ENCODE measurements at regions not wholly inside any gene's neighbourhood (a gene's known extent, or its start where the extent isn't known, plus 50 kb on each side); places are given as distances from the start of the nearest gene placed in this dataset.
"Not testable (repeated sequence)": the region's sequence is repeated elsewhere in the genome, so short reads cannot be mapped to it uniquely, and the experiment has no call there.

GRCh38 chr14:21822109-21822508, 148.5 kb upstream of the OR4E1 start:
- Histone ChIP-seq H3K36me3 (ENCODE audit: control insufficient read depth, low read length) (no peaks in the 10 kb centered on the region), H3K9me2 (replicated peaks; ENCODE audit: control insufficient read depth, low read length) (no peaks in the 10 kb centered on the region), H3F3A (ENCODE audit: control insufficient read depth, insufficient read depth) (no peaks in the 10 kb centered on the region), H3K4me2 (ENCODE audit: low read length) (no peak overlapping the region), H3K4me1 (ENCODE audit: control insufficient read depth, low read length) (no peaks in the 10 kb centered on the region), H4K20me1 (ENCODE audit: control insufficient read depth, insufficient read depth, low read depth, low read length) (no peaks in the 10 kb centered on the region), H3K4me3 (ENCODE audit: low read length) (no peak overlapping the region), H3K79me2 (ENCODE audit: control insufficient read depth, low read length) (no peaks in the 10 kb centered on the region), H3K9me3 (ENCODE audit: control insufficient read depth, insufficient read depth, low read length) (no peaks in the 10 kb centered on the region), H3K27ac (ENCODE audit: low read depth, low read length) (no peak overlapping the region), H3K27me3 (ENCODE audit: control insufficient read depth, low read length) (no peaks in the 10 kb centered on the region)
- no peak for TF ChIP-seq CTCF (IDR thresholded peaks at IDR 0.05; ENCODE audit: low read depth, low read length, poor library complexity, severe bottlenecking)

GRCh38 chr14:21820631-21821030, 147.0 kb upstream of the OR4E1 start:
- Histone ChIP-seq H3K36me3 (ENCODE audit: control insufficient read depth, low read length) (no peaks in the 10 kb centered on the region), H3K27me3 (ENCODE audit: control insufficient read depth, low read length) (no peaks in the 10 kb centered on the region), H3F3A (ENCODE audit: control insufficient read depth, insufficient read depth) (no peaks in the 10 kb centered on the region), H3K4me2 (ENCODE audit: low read length) (no peak overlapping the region), H3K9me2 (replicated peaks; ENCODE audit: control insufficient read depth, low read length) (no peaks in the 10 kb centered on the region), H3K9me3 (ENCODE audit: control insufficient read depth, insufficient read depth, low read length) (no peaks in the 10 kb centered on the region), H3K4me3 (ENCODE audit: low read length) (no peak overlapping the region), H4K20me1 (ENCODE audit: control insufficient read depth, insufficient read depth, low read depth, low read length) (no peaks in the 10 kb centered on the region), H3K79me2 (ENCODE audit: control insufficient read depth, low read length) (no peaks in the 10 kb centered on the region), H3K4me1 (ENCODE audit: control insufficient read depth, low read length) (no peaks in the 10 kb centered on the region), H3K27ac (ENCODE audit: low read depth, low read length) (no peak overlapping the region)
- TF ChIP-seq EZH2phosphoT487 (IDR thresholded peaks at IDR 0.05; ENCODE audit: borderline replicate concordance, low read length) (no peak), CTCF (IDR thresholded peaks at IDR 0.05; ENCODE audit: low read depth, low read length, poor library complexity, severe bottlenecking) (no peak)

- not testable (repeated sequence) for H3K9me3 ChIP-seq (ENCODE audit: control insufficient read depth, insufficient read depth, low read length); H3K4me2 ChIP-seq (ENCODE audit: low read length); H3K27me3 ChIP-seq (ENCODE audit: control insufficient read depth, low read length); H3K4me1 ChIP-seq (ENCODE audit: control insufficient read depth, low read length); H3K27ac ChIP-seq (ENCODE audit: low read depth, low read length); H3F3A ChIP-seq (ENCODE audit: control insufficient read depth, insufficient read depth); H3K79me2 ChIP-seq (ENCODE audit: control insufficient read depth, low read length); H3K4me3 ChIP-seq (ENCODE audit: low read length); H4K20me1 ChIP-seq (ENCODE audit: control insufficient read depth, insufficient read depth, low read depth, low read length); H3K36me3 ChIP-seq (ENCODE audit: control insufficient read depth, low read length); H3K9me2 ChIP-seq (replicated peaks; ENCODE audit: control insufficient read depth, low read length)
Measured at GRCh38 chr14:21819891-21820290, 146.3 kb upstream of the OR4E1 start.

- not testable (repeated sequence) for H3K4me3 ChIP-seq (ENCODE audit: low read length); H3K9me3 ChIP-seq (ENCODE audit: control insufficient read depth, insufficient read depth, low read length); H3K36me3 ChIP-seq (ENCODE audit: control insufficient read depth, low read length); H3K4me2 ChIP-seq (ENCODE audit: low read length); H3F3A ChIP-seq (ENCODE audit: control insufficient read depth, insufficient read depth); H3K9me2 ChIP-seq (replicated peaks; ENCODE audit: control insufficient read depth, low read length); H4K20me1 ChIP-seq (ENCODE audit: control insufficient read depth, insufficient read depth, low read depth, low read length); H3K79me2 ChIP-seq (ENCODE audit: control insufficient read depth, low read length); H3K27me3 ChIP-seq (ENCODE audit: control insufficient read depth, low read length); H3K27ac ChIP-seq (ENCODE audit: low read depth, low read length); H3K4me1 ChIP-seq (ENCODE audit: control insufficient read depth, low read length)
Measured at GRCh38 chr14:21817010-21817409, 143.4 kb upstream of the OR4E1 start.

All from DOHH2 (cell line).